KG1 (cell line): ENCODE measurements at regions not wholly inside any gene's neighbourhood (a gene's known extent, or its start where the extent isn't known, plus 50 kb on each side); places are given as distances from the start of the nearest gene placed in this dataset.

Experiments used
- DNase-seq: peaks from one replicate; lab custom pipeline; 2025; lab: John Stamatoyannopoulos, UW

DNA sequence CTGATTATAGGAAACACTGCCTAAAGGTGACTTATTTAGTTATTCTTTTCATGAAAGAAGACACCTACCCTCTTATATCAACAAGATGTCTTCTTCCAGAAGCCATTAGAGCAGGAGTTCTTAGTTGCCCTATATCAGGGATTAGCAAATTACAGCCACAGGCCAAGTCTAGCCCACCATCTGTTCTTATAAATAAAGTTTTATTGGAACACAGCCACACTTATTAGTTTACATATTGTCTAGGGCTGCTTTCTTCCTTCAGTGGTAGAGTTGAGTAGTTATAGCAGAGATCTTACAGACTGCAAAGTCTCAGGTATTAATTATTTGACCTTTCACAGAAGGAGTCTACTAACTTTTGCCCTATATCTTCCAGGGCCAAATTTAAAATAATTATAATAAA is 157.2 kb upstream of the NOCT start:
- DNase-seq: no peak

DNA sequence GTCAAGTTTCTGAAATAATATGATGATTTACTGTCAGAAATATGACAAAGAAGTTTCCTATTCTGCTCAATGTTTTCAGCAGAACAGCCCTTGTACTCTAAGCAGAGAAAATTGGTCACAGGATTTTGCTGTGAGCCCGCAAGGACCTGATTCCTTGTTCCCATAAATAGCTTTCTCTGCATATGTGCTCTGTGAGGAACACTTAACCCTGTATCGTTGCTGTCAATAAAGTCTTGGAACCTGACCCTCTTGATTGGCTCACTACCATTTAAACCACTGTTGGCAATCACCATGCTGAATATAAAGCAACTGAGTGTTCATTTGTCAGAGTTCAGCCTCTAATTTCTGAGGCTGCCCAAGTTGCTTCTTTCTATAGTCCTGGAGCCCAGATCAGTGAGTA is 158.2 kb upstream of the NOCT start:
- DNase-seq: no peak

DNA sequence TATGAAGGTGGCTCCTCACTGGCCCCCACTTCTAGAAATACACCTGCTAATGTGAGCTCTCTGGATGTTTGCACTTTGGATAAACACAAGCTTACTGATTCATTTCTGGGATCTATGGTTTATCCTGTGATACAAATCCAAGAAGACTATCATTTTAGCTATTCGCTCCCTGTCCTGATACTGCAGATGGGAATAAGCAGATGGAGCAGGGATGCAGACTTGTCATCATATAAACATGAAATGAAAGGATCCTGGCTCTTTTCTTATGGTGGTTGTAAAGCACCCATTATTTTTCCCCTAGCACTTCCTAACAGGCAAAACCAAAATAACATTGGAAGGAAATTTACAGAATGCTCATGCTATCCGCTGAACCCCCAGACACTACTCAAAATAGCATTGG is 162.9 kb upstream of the NOCT start:
- DNase-seq: no peak

DNA sequence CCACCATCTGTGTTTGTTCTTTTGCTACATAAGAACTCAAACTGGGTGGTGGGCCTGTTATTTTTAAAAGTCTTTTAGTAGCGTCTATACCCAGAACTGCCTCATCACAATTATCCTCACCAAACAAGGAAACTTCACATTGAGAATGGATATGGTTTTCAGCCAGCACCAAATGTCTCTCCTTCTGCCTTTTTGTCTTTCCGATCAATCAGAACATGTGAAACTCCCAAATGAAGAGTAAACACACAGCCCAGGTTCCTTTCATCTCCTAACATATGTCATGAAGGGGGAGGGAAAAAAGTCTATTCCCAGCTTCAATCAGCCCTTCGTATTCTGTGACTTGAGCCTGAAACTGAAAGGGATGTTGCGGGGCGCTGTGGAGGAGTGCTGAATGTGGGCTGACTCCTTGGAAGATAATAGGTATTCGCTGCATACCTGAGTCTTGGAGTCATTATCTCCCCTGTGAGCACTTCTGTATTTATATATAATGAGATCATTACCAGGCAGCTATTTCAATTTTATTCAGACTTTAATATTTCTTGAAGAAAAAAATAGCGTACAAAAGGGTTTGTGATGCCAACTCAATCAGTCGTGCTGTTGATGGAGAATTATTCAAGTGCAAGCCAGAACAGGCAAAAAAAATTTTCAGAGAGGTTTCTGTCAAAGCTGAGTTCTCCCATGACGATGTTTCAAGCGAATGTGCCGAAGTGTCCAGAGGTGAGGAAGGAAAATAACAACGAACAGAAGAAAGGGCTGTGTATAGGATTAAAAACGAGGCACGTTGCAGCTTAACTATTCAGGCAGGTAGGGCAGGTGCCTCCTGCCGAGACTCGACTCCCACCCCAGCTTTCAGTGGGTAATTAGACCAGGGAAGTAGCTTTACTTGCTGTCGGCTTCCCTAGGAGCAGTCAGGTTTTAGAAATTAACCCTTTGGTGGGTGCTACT is 163.9 kb upstream of the NOCT start:
- no peak for DNase-seq

DNA sequence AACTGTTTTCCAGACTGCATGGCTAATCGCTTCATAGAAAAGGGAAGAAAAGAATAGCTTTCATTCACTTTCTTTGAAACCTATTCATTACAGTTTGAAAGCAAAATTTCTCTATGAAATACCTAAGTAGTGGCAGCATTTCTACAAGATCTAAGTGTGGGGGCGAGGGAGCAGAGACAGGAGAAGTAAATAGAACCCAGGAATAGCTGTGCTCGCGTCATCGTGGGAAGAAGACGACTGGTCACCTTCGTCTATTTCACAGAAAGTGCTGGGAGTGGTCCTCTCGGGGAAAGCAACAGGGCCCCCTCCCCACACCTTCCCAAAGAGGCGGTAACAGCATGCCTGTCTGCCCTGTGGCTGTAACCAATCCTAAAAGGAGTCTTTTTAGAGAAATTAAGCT is 169.9 kb upstream of the NOCT start:
- no peak for DNase-seq

DNA sequence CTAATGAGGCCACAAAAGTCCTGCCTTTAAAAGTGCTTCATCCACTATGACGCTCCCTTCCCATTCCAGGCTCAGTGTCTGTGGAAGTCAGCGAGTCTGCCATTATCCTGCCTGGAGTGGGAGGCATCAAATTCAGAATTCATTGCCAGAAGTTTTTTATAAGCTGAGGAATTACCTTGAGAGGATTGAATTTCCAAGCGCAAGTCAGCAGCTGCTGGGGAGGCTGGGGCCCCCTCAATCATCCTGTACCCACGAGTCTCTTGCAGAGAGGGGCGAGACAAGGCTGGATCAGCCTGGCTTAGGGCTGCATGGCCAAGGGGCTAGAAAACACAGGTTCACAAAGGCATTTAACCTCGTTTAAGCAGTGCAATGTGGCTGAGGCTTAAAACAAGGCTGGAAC is 170.5 kb upstream of the NOCT start:
- DNase-seq: no peak

DNA sequence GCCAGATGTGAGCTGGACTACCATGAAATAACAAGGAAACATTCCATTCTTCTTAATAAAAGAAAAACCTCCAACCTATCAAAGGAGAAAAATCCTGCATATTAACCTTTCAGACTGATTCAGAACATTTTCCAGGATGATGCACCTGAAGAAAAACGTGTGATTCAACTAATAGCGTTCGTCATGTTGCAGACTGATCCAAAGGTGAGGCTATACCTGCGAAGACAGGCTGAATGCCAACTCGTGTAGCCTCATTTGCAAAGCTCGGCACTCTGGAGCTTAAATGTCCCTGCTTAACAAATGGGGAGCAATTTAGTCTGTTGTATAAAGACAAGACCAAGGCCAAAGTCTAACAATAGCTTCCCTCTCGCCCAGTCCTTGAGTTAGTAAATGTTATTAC is 172.0 kb upstream of the NOCT start:
- DNase-seq: no peak

DNA sequence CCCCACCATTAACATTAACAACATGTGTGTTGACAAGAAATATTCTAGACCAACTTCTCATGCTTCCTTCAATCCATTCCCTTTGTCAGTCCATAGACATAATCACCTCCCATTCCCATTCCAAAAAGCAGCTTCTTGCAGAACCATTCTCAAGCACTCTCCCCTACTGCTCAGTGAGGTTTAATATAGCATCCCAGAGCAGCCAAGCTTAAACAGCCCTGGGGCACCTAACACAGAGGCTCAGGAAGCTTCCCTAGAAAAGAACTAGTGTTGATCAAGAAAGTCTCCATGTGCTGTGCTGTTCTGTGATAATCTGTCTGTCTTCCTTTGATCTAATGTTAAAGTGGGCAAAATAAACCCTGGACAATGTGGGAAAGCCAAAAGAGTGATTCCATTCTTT is 174.2 kb upstream of the NOCT start:
- DNase-seq: no peak

DNA sequence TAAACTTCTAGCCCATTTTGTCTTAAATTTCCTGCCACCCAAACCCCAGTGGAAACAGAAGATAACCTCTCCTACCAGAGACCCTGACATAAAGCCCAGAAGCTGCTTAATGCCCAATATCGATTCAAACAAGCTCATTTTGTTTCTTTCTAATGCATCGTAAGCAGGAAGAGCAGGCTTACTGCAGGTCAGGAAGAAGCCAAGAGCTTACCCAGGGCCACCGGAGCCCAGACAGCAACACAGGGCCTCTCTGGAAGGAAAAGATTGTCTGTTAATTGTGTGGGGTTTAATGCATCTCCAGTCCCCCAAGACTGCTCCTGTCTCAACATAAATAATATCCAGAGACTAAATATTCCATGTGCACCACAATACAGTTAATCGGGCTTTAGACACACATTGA is 177.3 kb upstream of the NOCT start:
- no peak for DNase-seq

DNA sequence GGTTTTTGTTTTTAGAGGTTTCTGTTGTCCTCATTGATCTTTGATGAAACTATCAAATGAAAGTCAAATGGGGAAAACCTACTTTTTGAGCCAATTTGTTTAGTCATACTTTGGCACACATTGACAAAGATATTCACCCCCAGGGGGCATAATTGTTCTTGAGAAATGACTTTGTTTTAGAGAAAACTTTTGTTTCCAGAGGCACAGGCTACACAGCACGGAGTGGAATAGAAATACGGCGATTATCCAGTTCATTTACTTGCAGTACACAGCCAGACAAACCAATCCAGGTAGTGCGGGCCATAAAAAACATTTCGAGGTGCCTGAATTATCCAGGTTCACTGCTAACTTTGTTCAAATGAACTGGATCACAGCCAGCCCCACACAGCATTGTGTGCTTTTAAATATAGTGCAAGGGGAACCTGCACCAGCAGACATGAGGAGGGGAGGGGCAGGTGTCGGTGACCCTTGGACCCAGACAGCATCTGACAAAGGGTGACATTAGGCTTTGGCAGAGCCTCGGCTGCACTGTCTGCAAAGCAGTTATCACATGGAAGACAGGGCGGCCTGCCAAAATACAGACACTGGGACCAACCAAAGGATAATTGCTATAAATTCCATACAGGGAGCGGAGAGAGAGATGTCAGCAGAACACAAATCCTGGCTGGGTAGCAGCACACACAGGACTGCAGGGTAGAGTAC is 179.6 kb upstream of the NOCT start:
- DNase-seq: no peak

DNA sequence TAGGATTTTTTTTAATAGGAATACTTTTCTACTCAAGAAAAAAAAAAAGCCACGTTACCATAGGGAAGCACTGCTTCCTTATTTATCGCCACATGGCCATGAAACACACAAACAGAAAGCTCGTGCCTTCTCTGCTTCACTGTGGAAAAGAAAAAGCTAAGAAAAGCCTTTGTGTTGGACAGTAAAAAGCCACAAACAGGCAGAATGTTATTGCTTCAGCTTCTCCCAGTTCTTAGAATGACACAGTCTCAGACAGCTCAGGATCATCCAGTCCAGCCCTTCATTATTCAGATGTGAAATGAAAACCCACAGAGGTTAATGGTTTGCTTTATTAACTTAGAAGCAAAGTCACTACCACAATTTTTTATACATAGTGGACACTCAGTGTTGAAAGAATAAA is 181.6 kb upstream of the NOCT start:
- DNase-seq: no peak

DNA sequence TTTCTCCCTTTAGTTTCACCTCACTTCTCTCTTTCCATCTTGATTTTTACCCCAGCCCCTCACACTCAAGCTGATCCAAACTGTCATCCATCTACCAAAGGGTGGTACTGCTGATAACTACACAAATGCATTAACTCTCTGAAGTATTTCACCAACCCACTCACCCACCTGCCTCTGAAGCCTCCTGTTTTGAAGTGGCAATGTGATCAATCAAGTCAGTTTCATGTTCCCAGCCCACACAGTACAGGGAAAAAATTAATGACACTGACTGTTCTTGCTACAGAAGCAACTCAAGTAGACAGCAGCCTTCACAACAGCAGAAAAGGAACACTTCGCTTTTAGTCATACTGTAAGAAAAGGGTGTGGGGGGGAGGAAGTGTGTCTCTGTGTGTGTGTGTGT is 183.0 kb upstream of the NOCT start:
- DNase-seq: no peak

DNA sequence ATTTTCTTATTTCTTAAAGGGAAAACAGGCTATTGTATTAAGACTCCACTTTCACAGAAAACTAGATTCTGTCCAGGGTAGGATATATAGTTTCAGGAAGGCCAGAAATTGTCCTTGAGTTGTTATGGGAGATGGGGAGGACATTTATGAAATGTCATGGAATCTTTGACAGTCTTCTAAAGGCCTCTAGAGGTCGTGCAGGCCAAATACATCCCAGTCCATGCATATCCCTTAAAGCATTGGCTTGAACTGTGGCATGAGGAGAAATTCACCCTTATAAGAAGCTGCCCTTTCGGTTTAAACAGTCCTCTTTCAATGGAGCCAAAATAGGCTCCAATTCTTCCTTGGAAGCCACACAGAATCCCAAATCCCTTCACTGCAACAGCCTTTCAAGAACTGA is 183.6 kb upstream of the NOCT start:
- no peak for DNase-seq

DNA sequence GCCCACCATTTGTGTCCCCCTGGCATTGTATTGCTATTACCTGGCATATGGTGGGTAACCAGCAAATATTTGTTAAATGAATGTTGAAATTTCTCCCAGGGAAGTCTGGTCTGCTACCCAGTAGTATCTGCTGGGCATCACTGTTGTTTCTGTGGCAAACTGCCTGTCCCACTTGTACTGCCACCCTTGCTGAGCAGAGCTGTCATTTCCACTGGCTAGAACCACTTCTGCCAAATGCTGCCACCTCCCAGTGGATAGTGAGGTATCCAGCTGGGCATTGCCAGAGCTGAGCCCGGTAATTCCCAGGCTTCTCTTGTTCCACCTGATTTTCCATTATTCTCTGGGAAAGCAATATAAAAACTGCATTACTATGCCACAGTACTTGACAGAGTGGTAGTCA is 186.7 kb upstream of the NOCT start:
- DNase-seq: no peak

DNA sequence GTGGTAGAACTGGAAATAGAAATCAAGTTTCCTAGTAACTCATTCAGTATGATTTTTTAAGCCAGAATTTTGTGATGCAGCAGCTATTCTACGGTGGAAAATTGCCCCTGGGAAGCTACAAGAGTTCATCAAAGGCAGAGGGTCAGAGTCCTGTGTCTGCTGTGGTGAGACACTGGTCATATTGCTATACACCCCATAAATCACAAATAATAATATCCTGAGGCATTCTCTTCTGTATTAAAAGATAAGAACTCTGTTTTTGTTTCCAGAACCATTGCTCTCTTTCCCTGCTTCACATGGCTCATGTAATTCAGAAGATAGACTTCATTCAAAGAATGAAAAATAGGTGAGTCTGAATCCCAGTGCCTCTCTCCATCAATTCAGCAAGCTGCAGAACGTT is 188.8 kb upstream of the NOCT start:
- no peak for DNase-seq

DNA sequence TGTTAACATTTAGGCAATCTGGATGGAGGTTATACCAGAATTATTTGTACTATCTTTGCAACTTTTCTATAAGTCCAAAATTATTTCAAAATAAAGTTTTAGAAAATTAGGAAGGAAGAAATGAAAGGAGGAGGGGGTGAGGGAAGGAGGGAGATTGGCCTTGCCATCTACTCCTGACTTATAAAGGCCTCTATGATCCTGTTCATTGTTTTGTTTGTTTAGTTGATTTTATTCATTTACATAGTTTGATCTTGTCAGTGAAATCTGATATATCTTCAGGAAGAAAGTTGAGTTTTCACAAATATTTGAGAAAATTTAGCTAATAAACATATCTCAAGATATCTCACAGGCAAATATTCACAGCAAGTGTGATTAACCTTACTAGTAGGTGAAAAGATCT is 189.3 kb upstream of the NOCT start:
- no peak for DNase-seq

DNA sequence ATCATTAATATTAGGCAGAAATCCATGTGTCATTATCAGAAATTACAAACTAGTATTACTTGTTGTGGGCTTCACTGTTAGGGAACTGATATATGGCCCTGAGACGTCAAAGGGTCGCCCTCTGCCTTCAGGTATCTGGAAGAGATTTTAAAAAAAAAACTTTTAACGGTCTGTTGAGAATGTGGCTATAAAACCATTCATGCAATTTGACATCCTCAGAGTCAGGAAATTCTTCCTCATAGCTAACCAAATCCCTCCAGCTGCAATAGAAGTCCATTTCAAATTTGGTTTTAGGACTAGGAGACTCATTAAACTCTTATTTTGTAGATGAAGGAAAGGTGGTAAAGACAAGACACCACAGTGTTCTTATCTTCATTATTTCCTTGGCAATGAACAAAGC is 194.2 kb upstream of the NOCT start:
- no peak for DNase-seq

DNA sequence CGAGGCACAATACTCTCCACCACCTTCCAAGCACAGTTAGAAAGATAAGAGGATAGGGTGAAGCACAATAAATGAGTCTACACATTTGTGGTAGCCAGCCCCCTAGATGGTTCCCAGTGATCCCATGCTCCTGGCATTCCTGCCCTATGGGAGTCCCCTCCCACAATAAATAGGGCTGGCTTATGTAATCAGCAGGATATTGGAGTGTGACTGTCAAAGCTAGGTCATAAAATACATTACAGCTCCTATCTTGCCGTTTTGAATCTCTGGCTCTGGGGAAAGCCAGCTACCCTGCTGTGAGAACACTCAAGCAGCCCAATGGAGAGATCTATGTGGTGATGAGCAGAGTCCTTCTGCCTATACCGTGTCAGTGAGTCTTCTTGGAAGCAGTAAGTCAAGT is 198.7 kb upstream of the NOCT start:
- DNase-seq: no peak

DNA sequence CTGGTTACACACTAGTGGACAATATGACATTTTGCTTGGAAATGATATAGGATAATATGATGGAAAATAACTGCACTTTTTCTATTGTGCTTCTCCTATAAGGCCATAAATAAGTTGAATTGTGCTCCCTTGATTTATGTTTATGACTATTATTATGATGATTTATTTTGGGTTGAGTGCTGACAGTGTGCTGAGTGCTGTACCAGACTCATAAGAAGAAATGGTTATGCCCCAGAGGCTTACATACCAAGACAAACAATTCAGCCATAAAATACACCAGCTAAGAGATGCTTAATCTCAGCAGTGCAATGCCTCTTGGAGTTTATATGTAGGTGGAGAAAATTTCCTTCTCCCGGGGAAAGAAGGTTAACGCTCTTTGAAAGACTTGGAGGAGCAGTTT is 199.8 kb upstream of the NOCT start:
- DNase-seq: no peak

DNA sequence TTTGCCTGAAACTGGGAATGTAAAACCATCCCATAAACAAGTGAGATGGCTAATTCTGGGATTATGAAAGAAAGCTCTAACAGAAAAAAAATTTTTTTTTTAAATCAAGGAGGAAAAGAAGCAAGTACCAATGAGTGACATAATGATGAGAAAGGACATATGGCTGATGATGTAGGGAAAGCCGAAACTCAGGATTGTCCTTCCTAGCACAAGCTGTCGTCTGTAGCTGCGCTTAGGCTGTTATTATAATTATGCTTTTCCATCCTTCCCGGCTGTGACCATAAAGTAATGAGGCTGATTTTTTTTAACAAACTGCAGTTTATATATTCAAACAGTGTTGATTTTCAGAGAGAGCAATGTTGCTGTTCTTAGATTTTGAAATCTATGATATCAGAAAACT is 209.8 kb upstream of the NOCT start:
- DNase-seq: no peak

DNA sequence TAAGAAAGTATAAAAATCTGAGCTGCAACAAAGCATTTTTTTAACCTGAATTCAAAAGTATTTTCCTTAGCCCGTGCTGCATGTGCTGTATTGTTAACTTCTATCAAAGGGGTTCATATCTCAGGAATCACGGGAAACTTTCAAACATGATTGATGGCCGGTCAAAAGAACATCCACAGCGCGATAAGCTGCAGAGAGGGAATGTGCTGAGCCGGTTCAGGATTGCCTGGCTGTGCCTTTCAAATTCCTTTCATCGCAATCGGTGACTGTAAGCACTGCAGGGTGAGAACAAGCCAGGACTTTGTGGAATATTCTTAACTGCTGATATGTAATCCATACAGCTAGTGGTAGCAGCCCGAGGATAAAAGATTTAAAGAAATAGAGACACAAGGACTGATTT is 210.9 kb upstream of the NOCT start:
- DNase-seq: no peak

DNA sequence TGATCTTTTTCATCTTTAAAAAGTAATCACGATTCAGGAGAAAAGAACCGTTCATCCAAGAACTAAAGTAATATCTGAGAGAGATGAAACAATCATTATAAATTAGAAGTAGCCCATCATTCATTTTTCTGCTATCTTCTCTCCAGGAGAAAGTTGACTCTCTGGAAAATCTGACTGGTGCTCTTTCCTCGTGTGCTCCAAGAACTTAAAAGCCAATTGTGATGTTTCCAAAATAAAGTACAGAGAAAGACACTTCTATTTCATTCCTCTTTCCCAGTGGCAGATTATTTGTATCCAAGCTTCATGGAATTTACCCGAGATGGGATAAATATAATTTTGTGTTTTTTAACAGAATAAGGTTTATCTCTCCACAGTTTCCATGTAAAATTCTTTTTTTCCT is 212.5 kb upstream of the NOCT start:
- no peak for DNase-seq

DNA sequence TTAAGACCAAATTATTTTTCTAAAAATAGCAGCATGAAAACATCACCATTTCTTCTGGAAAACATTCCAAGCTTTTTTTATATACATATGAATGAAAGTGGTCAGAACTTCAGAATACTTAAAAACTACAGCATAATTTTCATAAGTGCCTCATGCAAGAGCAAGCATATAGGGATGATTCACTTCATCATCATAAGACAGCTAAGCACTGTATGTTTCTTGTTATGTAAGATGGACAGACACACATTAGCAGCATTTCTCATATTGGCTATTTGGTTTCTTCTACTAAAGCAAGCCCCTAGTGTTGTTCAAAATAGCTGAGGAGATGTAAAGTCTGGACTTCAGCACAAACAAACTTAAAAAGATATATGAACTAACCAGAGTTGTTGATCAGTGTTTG is 213.1 kb upstream of the NOCT start:
- DNase-seq: no peak

DNA sequence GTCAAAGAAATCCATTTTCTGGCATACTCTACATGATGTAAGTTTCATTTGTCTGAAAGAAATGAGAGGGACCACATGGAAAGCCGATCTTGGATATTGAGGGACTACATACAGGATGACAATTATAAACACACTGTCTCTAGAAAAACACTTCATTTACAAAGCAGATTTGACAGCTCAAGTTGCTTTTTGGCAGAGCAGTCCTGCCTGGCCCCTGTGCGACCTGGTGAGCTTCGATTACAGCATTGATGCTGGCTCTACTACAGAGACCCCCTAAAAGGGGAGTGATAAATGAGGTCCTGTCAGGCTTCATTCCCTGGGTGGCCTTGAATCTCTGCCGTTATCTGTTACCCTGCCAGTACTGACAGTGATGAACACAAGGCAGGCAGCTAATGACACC is 215.2 kb upstream of the NOCT start:
- no peak for DNase-seq
